ENCODE measurements at regions not wholly inside any gene's neighbourhood (a gene's known extent, or its start where the extent isn't known, plus 50 kb on each side); places are given as distances from the start of the nearest gene placed in this dataset.

DNA sequence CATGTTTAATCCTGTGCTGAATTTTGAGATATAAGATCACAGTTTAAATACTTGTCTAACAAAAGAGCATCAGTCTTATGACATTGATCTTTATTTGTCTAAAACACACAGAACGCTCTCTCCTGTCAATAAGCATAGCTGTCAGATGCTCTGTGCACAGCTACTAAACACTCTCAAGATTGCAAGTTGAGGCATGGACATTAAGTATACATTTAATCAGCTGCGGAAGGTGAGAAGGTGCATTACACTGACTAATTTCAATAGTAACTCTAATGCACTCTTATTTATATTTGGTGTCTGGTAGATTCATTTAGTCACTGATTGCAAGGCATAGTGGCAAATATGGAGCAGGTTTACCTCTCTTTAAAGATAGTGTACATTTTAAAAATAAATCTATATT, 580.3 kb upstream of the NRP1 start:
- Histone ChIP-seq H2AFZ (ENCODE audit: low read length) (no peak overlapping the region), H2BK120ac (ENCODE audit: low read depth, low read length, poor library complexity, severe bottlenecking) (no peak overlapping the region)
- whole genome bisulfite sequencing (ENCODE audit: extremely low coverage, insufficient read length, low lambda C conversion rate): no CpG with 5 or more reads among the region's 2 CpGs

More for the DNA sequence above, 580.3 kb upstream of the NRP1 start:
- no peaks in the 10 kb centered on the region for H3K79me2 ChIP-seq (ENCODE audit: insufficient read depth, low read length)
- H3K9me3 Mint-ChIP-seq: peaks cover 0 to 5% of the 10 kb centered on the region in 2 experiments; a peak in 1 of 5 replicates
- H3K79me1 ChIP-seq (ENCODE audit: insufficient read depth, low read depth, low read length, poor library complexity, severe bottlenecking): no peaks in the 10 kb centered on the region
- H4K8ac ChIP-seq (replicated peaks; ENCODE audit: insufficient read length, low read depth, low read length): no peak overlapping the region
- H3K27me3 Mint-ChIP-seq (ENCODE audit: low read depth): no peaks in the 10 kb centered on the region
- no peak overlapping the region for H3K4ac ChIP-seq (ENCODE audit: low read depth, low read length)
- H3K27ac ChIP-seq (ENCODE audit: insufficient read length, low read depth, low read length): no peak overlapping the region
- no peak overlapping the region for H3K4me3 Mint-ChIP-seq
- H3K27ac Mint-ChIP-seq: no peak overlapping the region
- no peak overlapping the region for H2BK15ac ChIP-seq (ENCODE audit: low read depth, low read length)
- H3K23ac ChIP-seq (ENCODE audit: insufficient read length, low read depth, low read length): no peak overlapping the region
- no peak overlapping the region for H3K56ac ChIP-seq (ENCODE audit: insufficient read length, low read depth, low read length)
- H4K91ac ChIP-seq (ENCODE audit: insufficient read length, low read depth, low read length): no peak overlapping the region
- no peak overlapping the region for H3K9ac ChIP-seq (ENCODE audit: extremely low read depth, insufficient read length, low read length)
- H3K36me3 Mint-ChIP-seq (ENCODE audit: insufficient read depth in 1 of 3, low read depth in 3 of 3): no peaks in the 10 kb centered on the region
- H4K5ac ChIP-seq (ENCODE audit: insufficient read length, low read depth, low read length): no peak overlapping the region
- H3K18ac ChIP-seq (ENCODE audit: insufficient read length, low read depth, low read length): no peak overlapping the region
- H3K14ac ChIP-seq (ENCODE audit: insufficient read depth, low read length): no peak overlapping the region
- no peaks in the 10 kb centered on the region for H4K20me1 ChIP-seq (ENCODE audit: control insufficient read depth, insufficient read depth, insufficient read length)
- DNase-seq: no peak
- H2BK12ac ChIP-seq (ENCODE audit: insufficient read length, low read depth, low read length): no peak overlapping the region
- no peak overlapping the region for H3T11ph ChIP-seq (ENCODE audit: low read length)
- H3K4me1 Mint-ChIP-seq: no peaks in the 10 kb centered on the region
- no peaks in the 10 kb centered on the region for H3K9me3 ChIP-seq (ENCODE audit: control insufficient read depth, low read depth, low read length)
- H2BK20ac ChIP-seq (ENCODE audit: low read depth, low read length, poor library complexity, severe bottlenecking): no peak overlapping the region
- no peak overlapping the region for H3K4me2 ChIP-seq (ENCODE audit: insufficient read depth, insufficient read length, low read length)
- no peaks in the 10 kb centered on the region for H3K27me3 ChIP-seq (ENCODE audit: insufficient read depth, low read length)
- no peak overlapping the region for H2BK5ac ChIP-seq (ENCODE audit: insufficient read length, low read length)
- H3K23me2 ChIP-seq (ENCODE audit: insufficient read length, low read depth, low read length, poor library complexity, severe bottlenecking): no peaks in the 10 kb centered on the region
- H3K4me1 ChIP-seq (ENCODE audit: insufficient read depth, low read length): no peaks in the 10 kb centered on the region
- TF ChIP-seq, protein P1, sequence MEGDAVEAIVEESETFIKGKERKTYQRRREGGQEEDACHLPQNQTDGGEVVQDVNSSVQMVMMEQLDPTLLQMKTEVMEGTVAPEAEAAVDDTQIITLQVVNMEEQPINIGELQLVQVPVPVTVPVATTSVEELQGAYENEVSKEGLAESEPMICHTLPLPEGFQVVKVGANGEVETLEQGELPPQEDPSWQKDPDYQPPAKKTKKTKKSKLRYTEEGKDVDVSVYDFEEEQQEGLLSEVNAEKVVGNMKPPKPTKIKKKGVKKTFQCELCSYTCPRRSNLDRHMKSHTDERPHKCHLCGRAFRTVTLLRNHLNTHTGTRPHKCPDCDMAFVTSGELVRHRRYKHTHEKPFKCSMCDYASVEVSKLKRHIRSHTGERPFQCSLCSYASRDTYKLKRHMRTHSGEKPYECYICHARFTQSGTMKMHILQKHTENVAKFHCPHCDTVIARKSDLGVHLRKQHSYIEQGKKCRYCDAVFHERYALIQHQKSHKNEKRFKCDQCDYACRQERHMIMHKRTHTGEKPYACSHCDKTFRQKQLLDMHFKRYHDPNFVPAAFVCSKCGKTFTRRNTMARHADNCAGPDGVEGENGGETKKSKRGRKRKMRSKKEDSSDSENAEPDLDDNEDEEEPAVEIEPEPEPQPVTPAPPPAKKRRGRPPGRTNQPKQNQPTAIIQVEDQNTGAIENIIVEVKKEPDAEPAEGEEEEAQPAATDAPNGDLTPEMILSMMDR (conservative IDR thresholded peaks at IDR 0.05): no peak
- no peak overlapping the region for H2AK5ac ChIP-seq (ENCODE audit: insufficient read length, low read length)

Data from H9 (cell line).